ENCODE measurements at regions not wholly inside any gene's neighbourhood (a gene's known extent, or its start where the extent isn't known, plus 50 kb on each side); places are given as distances from the start of the nearest gene placed in this dataset.

- no peaks in the 10 kb centered on the region; the same call in 1 of the 2 replicates for H3K9me3 ChIP-seq (ENCODE audit: control insufficient read depth, insufficient read depth, low read length)
- no peaks in the 10 kb centered on the region for H4K20me1 ChIP-seq (ENCODE audit: control insufficient read depth, insufficient read depth, low read depth, low read length)
- H3F3A ChIP-seq (ENCODE audit: control insufficient read depth, insufficient read depth): no peaks in the 10 kb centered on the region
- H3K79me2 ChIP-seq (ENCODE audit: control insufficient read depth, low read length): no peaks in the 10 kb centered on the region
- no peaks in the 10 kb centered on the region for H3K4me1 ChIP-seq (ENCODE audit: control insufficient read depth, low read length)
- no peak overlapping the region for H3K27ac ChIP-seq (ENCODE audit: low read depth, low read length)
- H3K36me3 ChIP-seq (ENCODE audit: control insufficient read depth, low read length): no peaks in the 10 kb centered on the region
- H3K27me3 ChIP-seq (ENCODE audit: control insufficient read depth, low read length): no peaks in the 10 kb centered on the region
- H3K4me3 ChIP-seq (ENCODE audit: low read length): no peak overlapping the region
- no peak for TF ChIP-seq EZH2phosphoT487 (IDR thresholded peaks at IDR 0.05; ENCODE audit: borderline replicate concordance, low read length)
- TF ChIP-seq, protein P1, sequence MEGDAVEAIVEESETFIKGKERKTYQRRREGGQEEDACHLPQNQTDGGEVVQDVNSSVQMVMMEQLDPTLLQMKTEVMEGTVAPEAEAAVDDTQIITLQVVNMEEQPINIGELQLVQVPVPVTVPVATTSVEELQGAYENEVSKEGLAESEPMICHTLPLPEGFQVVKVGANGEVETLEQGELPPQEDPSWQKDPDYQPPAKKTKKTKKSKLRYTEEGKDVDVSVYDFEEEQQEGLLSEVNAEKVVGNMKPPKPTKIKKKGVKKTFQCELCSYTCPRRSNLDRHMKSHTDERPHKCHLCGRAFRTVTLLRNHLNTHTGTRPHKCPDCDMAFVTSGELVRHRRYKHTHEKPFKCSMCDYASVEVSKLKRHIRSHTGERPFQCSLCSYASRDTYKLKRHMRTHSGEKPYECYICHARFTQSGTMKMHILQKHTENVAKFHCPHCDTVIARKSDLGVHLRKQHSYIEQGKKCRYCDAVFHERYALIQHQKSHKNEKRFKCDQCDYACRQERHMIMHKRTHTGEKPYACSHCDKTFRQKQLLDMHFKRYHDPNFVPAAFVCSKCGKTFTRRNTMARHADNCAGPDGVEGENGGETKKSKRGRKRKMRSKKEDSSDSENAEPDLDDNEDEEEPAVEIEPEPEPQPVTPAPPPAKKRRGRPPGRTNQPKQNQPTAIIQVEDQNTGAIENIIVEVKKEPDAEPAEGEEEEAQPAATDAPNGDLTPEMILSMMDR (IDR thresholded peaks at IDR 0.05; ENCODE audit: low read depth, low read length, poor library complexity, severe bottlenecking): no peak
- no peak overlapping the region for H3K4me2 ChIP-seq (ENCODE audit: low read length)
- no peaks in the 10 kb centered on the region for H3K9me2 ChIP-seq (replicated peaks; ENCODE audit: control insufficient read depth, low read length)
These were observed 163.4 kb upstream of the SEMA6D start for GRCh38 chr15:47553947-47554346.

DNA sequence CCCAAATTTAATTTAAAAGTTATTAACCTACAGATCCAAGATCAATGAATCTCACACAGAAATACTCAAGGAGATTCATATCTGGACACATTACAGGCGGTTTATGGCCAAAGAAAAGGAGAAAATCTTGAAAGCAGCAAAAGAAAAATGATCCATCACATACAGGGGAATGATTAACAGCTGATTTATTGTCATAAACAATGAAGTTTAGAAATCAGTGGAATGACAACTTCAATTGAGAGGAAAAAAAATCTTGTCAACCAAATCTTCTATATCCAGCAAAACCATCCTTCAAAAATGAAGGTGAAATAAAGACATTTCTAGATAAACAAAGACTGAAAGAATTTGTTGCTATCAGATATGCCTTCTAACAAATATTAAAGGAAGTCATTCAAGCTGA is 156.2 kb upstream of the SEMA6D start:
- H3K36me3 ChIP-seq (ENCODE audit: control insufficient read depth, low read length): no peaks in the 10 kb centered on the region
- no peak overlapping the region for H3K27ac ChIP-seq (ENCODE audit: low read depth, low read length)
- no peaks in the 10 kb centered on the region for H3K27me3 ChIP-seq (ENCODE audit: control insufficient read depth, low read length)
- no peak for TF ChIP-seq EZH2phosphoT487 (IDR thresholded peaks at IDR 0.05; ENCODE audit: borderline replicate concordance, low read length)
- TF ChIP-seq, protein P1 (IDR thresholded peaks at IDR 0.05; ENCODE audit: low read depth, low read length, poor library complexity, severe bottlenecking): no peak
- no peak overlapping the region for H3K4me2 ChIP-seq (ENCODE audit: low read length)
- H3K9me3 ChIP-seq (ENCODE audit: control insufficient read depth, insufficient read depth, low read length): no peaks in the 10 kb centered on the region; the same call in 1 of the 2 replicates
- H3K79me2 ChIP-seq (ENCODE audit: control insufficient read depth, low read length): no peaks in the 10 kb centered on the region
- H3K9me2 ChIP-seq (replicated peaks; ENCODE audit: control insufficient read depth, low read length): no peaks in the 10 kb centered on the region
- no peak overlapping the region for H3K4me3 ChIP-seq (ENCODE audit: low read length)
- no peaks in the 10 kb centered on the region for H3F3A ChIP-seq (ENCODE audit: control insufficient read depth, insufficient read depth)
- H4K20me1 ChIP-seq (ENCODE audit: control insufficient read depth, insufficient read depth, low read depth, low read length): no peaks in the 10 kb centered on the region
- no peaks in the 10 kb centered on the region for H3K4me1 ChIP-seq (ENCODE audit: control insufficient read depth, low read length)

GRCh38 chr15:47565949-47566348 is 151.4 kb upstream of the SEMA6D start:
- Histone ChIP-seq H3K4me3 (ENCODE audit: low read length) (no peak overlapping the region), H3K9me3 (ENCODE audit: control insufficient read depth, insufficient read depth, low read length) (no peaks in the 10 kb centered on the region), H3K27me3 (ENCODE audit: control insufficient read depth, low read length) (no peaks in the 10 kb centered on the region), H3F3A (ENCODE audit: control insufficient read depth, insufficient read depth) (no peaks in the 10 kb centered on the region), H3K4me2 (ENCODE audit: low read length) (no peak overlapping the region), H3K36me3 (ENCODE audit: control insufficient read depth, low read length) (no peaks in the 10 kb centered on the region), H4K20me1 (ENCODE audit: control insufficient read depth, insufficient read depth, low read depth, low read length) (no peaks in the 10 kb centered on the region), H3K9me2 (replicated peaks; ENCODE audit: control insufficient read depth, low read length) (no peaks in the 10 kb centered on the region), H3K79me2 (ENCODE audit: control insufficient read depth, low read length) (no peaks in the 10 kb centered on the region), H3K27ac (ENCODE audit: low read depth, low read length) (no peak overlapping the region), H3K4me1 (ENCODE audit: control insufficient read depth, low read length) (no peaks in the 10 kb centered on the region)
- TF ChIP-seq, protein P1 (IDR thresholded peaks at IDR 0.05; ENCODE audit: low read depth, low read length, poor library complexity, severe bottlenecking): no peak
- no peak for TF ChIP-seq EZH2phosphoT487 (IDR thresholded peaks at IDR 0.05; ENCODE audit: borderline replicate concordance, low read length)

DNA sequence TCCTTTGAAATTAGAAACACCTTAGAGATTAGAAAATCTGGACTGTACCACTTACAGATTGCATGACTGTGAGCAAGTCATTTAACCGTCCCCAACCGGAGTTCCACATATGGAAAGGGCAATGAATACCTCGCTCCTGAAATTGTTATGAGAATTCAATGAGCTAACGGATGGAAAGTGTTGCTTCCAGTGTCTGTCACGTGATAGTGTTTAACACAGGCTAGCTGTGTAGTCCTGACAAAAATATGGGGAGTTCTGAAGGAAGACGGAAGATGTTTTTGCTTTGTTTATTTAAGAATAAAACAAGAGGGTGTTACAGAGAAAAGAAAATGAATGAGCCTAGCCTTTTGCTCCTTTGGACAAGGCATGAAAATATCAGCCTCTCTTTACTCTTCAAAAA is 150.7 kb upstream of the SEMA6D start:
- no peak for TF ChIP-seq EZH2phosphoT487 (IDR thresholded peaks at IDR 0.05; ENCODE audit: borderline replicate concordance, low read length)
- TF ChIP-seq, protein P1 (IDR thresholded peaks at IDR 0.05; ENCODE audit: low read depth, low read length, poor library complexity, severe bottlenecking): no peak
- Histone ChIP-seq H4K20me1 (ENCODE audit: control insufficient read depth, insufficient read depth, low read depth, low read length) (no peaks in the 10 kb centered on the region), H3K36me3 (ENCODE audit: control insufficient read depth, low read length) (no peaks in the 10 kb centered on the region), H3K4me1 (ENCODE audit: control insufficient read depth, low read length) (no peaks in the 10 kb centered on the region), H3K4me3 (ENCODE audit: low read length) (no peak overlapping the region), H3F3A (ENCODE audit: control insufficient read depth, insufficient read depth) (no peaks in the 10 kb centered on the region), H3K79me2 (ENCODE audit: control insufficient read depth, low read length) (no peaks in the 10 kb centered on the region), H3K9me2 (replicated peaks; ENCODE audit: control insufficient read depth, low read length) (no peaks in the 10 kb centered on the region), H3K27ac (ENCODE audit: low read depth, low read length) (no peak overlapping the region), H3K27me3 (ENCODE audit: control insufficient read depth, low read length) (no peaks in the 10 kb centered on the region), H3K4me2 (ENCODE audit: low read length) (no peak overlapping the region), H3K9me3 (ENCODE audit: control insufficient read depth, insufficient read depth, low read length) (no peaks in the 10 kb centered on the region)
